Urinary bladder (tissue), 3 donors: ENCODE measurements at regions not wholly inside any gene's neighbourhood (a gene's known extent, or its start where the extent isn't known, plus 50 kb on each side); places are given as distances from the start of the nearest gene placed in this dataset.
"Not testable (repeated sequence)": the region's sequence is repeated elsewhere in the genome, so short reads cannot be mapped to it uniquely, and the experiment has no call there.

Experiments used
- DNase-seq: peaks from one replicate; pipeline ENCODE4 v3.0.0-alpha.2; 2015; ENCODE audit errors: extremely low spot score
- H3K27ac ChIP-seq: one replicate; pipeline ENCODE4 v1.5.1; 2013; ENCODE audit warnings: low read depth, mild to moderate bottlenecking, moderate library complexity
- H3K36me3 ChIP-seq: one replicate; pipeline ENCODE4 v1.6.1; 2013; ENCODE audit warnings: mild to moderate bottlenecking, moderate library complexity; ENCODE audit not compliant: insufficient read depth
- H3K4me1 ChIP-seq: one replicate; pipeline ENCODE4 v1.6.1; 2013; ENCODE audit warnings: mild to moderate bottlenecking, moderate library complexity; ENCODE audit not compliant: insufficient read depth
- H3K4me3 ChIP-seq: one replicate; pipeline ENCODE4 v1.5.1; 2013; ENCODE audit warnings: low read depth, low read length
- WGBS: extraction: QIAGEN DNeasy Blood & Tissue Kit; methylation state at CpG from one replicate; pipeline ENCODE4 v1.1.7; 2013; 5-methylcytosine and 5-hydroxymethylcytosine counted together
- donor health status: healthy with polysubstance abuse.
- donor health status: healthy.

DNA sequence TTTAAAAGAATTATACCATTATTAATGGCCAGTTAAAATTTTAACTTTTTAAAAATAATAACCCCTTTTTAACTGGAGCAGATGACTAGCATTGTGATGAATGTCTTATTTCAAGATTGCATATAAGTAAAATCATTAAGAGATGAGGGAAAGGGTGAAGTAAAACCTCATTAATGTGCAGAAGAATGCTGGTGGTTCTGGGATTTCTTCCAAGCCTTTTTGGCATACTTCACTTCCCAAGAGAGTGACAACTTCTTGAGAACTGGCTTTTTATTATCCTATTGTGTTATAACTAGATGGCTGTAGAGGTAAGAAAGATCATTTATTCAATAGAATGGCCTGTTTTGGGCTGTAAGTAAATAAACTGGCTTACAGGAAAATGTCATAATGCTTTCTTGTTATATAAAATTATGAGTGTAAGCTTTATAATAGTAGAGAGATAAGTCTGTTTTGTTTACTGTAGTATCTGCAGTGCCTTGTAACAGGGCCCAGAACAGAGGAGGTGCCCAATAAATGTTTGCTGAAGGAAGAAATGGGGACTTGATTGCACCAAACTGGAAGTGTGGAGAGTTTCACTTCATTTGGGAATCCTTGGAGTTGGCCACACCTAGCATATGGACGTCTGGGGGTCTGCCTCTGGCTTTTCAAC, 242.9 kb upstream of the PITX2 start:
- Histone ChIP-seq H3K4me1 (no peaks in the 10 kb centered on the region), H3K27ac (no peak overlapping the region), H3K36me3 (no peaks in the 10 kb centered on the region), H3K4me3 (no peak overlapping the region)
- DNase-seq: no peak
- 12% methylated on average over 1 of the region's 1 CpG for WGBS

DNA sequence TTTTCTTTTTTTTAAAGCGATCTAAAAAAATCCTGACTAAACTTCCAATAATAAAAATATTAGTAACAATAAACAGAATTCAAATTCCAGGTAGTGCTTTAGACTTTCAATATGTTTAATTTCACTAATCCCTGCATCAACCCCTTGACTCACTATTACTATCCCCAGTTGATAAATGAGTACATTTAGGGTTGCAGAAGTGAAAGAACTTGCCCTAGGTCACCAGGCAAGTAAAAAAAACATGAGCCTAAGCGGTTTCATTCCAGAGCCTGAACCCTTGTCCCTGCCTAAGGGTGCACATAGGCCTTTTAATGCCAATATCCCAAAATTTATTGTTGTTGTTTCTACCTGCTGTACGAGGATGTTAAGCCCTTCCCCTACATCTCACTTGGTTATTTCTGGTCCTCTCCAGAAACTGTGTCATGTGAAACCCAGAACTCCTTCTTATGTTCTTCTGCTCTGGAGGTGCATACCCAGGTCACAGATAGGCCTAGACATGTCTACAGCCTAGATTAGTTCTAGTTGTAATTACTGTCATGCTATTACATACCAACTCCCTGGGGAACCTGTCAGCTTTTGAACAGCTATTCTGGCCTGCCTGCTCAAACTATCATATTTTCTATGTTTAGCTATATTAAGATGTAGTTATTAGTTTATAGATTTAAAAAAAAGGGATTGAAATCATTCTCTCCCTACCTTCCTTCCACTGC, 244.5 kb upstream of the PITX2 start:
- WGBS: 86% methylated on average over 3 of the region's 3 CpGs
- Histone ChIP-seq H3K36me3 (no peaks in the 10 kb centered on the region), H3K4me1 (no peaks in the 10 kb centered on the region), H3K27ac (no peak overlapping the region), H3K4me3 (no peak overlapping the region)
- DNase-seq: no peak

DNA sequence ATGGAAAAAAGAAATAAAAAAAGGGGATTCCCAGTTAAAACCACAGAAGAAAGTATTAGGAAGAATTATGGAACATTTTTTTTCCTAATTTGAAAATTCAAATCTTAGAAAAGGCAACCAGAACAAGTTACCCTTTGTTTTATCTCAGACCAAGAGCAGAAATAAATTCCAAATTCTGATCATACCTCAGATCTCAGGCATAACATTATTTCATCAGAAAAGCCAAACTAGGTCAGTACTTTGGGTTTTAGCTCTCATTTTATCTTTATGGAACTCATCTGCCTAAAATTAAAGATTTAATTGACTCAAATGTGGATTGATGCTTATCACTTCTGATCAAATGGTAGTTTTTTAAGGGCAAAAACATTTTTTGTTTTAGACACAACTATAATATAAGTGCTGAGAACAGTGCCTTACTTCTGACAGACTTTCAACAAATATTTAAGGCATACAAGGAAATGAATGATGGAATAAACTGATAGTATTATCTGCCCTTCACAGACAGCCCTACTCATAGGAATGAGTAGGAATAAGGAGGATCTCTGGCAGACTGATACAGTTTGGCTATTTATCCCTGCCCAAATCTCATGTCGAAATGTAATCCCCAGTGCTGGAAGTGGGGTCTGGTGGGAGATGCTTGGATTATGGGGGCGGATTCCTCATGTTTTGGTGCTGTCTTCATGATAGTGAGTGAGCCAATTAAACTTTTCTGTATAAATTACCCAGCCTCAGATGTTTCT, 245.3 kb upstream of the PITX2 start:
- H3K4me1 ChIP-seq: no peaks in the 10 kb centered on the region
- H3K4me3 ChIP-seq: no peak overlapping the region
- no peaks in the 10 kb centered on the region for H3K36me3 ChIP-seq
- DNase-seq: no peak
- 45% methylated on average over 2 of the region's 2 CpGs for WGBS
- H3K27ac ChIP-seq: no peak overlapping the region

DNA sequence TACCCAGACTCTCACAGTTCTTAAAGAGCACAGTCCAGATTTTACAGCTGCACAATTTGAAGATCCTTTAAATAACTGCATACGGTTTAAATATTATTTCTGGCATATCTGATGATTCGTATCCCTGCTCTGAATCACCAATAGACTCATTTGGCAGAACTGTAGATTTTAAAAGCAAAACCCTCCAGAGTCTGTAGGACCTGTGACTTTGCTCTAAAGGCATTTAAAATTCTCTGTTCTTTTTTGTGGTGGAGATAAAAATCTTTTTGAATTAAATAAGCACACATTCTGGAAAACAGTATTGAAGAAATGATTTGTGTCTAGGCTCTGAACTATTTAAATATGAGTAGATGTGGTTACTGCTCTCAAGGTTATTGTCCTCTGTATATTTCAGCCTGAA, 246.2 kb upstream of the PITX2 start:
- Histone ChIP-seq H3K4me3 (no peak overlapping the region), H3K4me1 (no peaks in the 10 kb centered on the region), H3K27ac (no peak overlapping the region), H3K36me3 (no peaks in the 10 kb centered on the region)
- 23% methylated on average over 2 of the region's 2 CpGs for WGBS
- DNase-seq: no peak

DNA sequence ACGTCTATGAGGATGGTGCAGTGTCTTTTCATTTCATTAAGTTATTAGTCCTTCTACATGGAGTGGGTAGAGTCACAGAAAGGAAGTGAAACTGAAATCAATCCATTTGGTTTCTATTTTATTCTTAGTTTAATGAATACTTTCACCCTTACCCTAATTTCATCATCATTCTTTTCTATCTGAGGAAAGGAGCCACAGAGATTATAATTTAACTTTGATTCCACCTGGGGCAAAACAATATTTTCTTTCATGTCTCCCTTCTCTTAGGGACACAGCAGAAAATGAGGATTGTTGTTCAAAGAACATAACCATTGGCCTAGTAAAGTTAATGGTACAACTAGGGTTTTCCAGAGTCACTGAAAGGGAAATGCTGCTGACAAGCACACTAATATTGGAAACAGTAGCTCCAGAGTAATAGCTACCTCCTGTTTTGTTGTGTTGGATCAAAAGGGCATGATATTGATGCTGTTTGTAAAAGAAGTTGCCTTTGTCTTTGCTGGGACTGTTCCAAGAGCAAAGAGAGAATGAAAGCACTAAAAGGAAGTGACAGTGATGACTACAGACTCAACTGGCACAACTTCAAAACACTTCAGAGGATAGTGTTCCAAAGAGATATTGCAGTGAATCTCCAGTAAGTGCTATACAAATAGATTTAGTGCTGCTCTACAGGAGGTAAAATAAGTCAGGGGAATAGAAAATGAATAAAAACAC, 247.1 kb upstream of the PITX2 start:
- Histone ChIP-seq H3K27ac (no peak overlapping the region), H3K4me3 (no peak overlapping the region), H3K4me1 (no peaks in the 10 kb centered on the region), H3K36me3 (no peaks in the 10 kb centered on the region)
- WGBS: 90% methylated on average over 1 of the region's 1 CpG
- no peak for DNase-seq

DNA sequence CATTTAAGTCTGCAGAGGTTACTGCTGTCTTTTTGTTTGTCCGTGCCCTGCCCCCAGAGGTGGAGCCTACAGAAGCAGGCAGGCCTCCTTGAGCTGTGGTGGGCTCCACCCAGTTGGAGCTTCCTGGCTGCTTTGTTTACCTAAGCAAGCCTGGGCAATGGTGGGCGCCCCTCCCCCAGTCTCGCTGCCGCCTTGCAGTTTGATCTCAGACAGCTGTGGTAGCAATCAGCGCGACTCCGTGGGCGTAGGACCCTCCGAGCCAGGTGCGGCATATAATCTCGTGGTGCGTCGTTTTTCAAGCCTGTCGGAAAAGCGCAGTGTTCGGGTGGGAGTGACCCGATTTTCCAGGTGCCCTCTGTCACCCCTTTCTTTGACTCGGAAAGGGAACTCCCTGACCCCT, 253.3 kb upstream of the PITX2 start:
- not testable (repeated sequence) for H3K36me3 ChIP-seq, H3K4me1 ChIP-seq, H3K27ac ChIP-seq, H3K4me3 ChIP-seq, DNase-seq
- WGBS: 84% methylated on average over 17 of the region's 18 CpGs

DNA sequence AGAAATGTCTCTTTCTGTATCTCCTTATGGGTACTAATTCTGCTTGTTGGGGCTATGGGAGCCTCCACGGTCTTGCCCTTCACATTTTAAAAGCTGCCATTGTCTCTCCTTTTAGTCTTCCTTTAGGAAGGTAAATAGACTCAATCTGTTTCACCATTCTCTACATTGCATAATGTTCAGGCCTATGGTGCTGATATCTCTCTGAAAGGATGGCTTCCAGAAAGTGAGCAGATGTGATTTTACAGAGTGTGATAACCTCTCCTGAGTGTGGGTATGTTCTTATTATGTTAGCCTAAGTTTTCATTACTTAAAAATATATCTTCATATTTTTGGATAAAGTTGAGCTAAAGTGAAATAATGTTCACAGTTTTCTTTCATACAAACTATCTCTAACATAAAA, 254.0 kb upstream of the PITX2 start:
- 87% methylated on average over 1 of the region's 1 CpG for WGBS

DNA sequence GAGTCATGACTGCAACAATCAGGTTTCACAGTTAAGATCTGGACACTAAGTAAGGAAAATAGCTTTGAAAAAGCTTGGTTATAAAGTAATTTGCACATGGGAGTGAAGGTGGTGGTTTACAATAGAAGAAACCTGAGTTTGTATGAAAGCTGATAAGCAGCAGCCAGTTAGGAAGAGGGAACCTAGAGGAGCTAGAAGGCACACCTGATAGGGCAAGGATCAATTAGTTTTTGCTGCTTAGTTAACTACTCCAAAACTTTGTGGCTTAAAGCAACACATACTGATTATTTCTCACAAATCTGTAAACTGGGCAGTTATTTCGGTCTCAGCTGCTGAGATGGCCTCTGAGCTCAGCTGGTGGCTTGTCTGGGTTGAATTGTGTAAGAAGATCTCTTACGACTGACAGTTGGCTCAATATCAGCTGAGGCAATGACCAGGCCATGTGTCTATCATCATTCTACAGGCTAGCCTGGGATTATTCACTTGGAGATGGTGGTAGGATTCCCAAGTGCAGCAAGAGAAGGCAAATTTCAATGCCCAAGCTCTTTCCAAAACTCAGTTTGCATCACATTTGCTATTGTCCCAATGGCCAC, 255.0 kb upstream of the PITX2 start:
- no peak for DNase-seq
- no peak overlapping the region for H3K4me3 ChIP-seq
- H3K27ac ChIP-seq: no peak overlapping the region
- WGBS: 90% methylated on average over 2 of the region's 2 CpGs
- no peaks in the 10 kb centered on the region for H3K36me3 ChIP-seq
- H3K4me1 ChIP-seq: no peaks in the 10 kb centered on the region

More for the DNA sequence above, 254.0 kb upstream of the PITX2 start:
- Histone ChIP-seq H3K27ac (no peak overlapping the region), H3K4me1 (no peaks in the 10 kb centered on the region), H3K36me3 (no peaks in the 10 kb centered on the region), H3K4me3 (no peak overlapping the region)
- no peak for DNase-seq

DNA sequence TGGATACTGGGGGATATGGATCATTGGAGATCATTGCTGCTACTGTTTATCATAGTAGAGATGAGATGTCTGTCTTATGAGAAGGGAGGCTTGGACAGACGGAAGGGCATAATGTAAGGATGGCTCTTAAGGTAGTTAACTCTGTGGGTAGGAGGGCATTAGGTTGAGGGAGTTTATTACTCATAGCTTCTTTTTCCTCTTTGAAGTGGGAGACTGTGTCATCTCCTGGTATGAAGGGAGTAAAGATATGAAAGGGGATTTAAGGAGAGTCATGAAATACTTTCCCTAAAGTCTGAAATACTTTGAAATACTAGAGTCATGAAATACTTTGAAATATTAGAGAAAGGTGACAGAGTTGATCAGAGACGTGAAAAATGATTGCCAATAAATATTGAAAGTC, 255.5 kb upstream of the PITX2 start:
- 91% methylated on average over 2 of the region's 2 CpGs for WGBS
- no peaks in the 10 kb centered on the region for H3K36me3 ChIP-seq
- no peak overlapping the region for H3K27ac ChIP-seq
- H3K4me1 ChIP-seq: no peaks in the 10 kb centered on the region
- DNase-seq: no peak
- H3K4me3 ChIP-seq: no peak overlapping the region

DNA sequence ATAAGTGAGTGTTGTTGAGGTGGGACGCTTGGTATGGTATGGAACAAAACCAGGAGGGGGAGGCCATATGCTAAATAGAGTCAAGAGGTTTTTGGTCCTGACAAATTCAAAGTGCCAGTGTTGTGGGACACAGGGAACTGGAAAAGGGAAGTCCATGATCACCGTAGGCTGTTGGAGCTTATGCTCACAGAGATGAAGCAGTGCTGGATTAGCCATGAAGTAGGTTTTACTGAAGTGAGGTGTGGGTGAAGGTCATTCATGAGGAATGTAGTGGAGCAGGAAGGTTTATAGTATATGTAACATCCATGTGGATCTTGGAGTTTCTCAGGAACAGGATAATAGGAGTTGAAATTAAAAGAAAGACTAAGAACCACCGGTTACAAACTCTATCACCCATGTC, 256.1 kb upstream of the PITX2 start:
- no peak overlapping the region for H3K27ac ChIP-seq
- no peaks in the 10 kb centered on the region for H3K4me1 ChIP-seq
- H3K4me3 ChIP-seq: no peak overlapping the region
- 92% methylated on average over 3 of the region's 3 CpGs for WGBS
- H3K36me3 ChIP-seq: no peaks in the 10 kb centered on the region
- DNase-seq: no peak

DNA sequence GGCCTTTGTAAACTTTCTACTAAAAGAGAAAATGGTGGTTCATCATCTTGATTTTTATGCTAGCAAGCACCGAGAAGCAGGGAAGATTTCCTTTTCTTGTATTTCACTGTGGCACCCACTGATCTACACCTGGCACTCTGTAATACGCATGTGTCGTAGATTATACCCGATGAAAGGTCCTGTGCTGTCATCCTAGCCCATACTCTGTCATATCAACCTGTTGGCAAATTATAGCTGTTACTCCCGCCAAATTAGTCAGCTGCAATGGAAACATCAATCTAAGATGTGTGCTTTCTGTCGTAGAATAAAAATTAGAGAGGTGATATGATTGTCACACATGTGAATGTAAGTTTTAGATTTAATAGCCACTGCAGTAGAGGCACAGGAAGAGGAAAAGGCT, 263.4 kb upstream of the PITX2 start:
- Histone ChIP-seq H3K36me3 (no peaks in the 10 kb centered on the region), H3K4me3 (no peak overlapping the region), H3K4me1 (no peaks in the 10 kb centered on the region), H3K27ac (no peak overlapping the region)
- DNase-seq: no peak
- 93% methylated on average over 6 of the region's 6 CpGs for WGBS

DNA sequence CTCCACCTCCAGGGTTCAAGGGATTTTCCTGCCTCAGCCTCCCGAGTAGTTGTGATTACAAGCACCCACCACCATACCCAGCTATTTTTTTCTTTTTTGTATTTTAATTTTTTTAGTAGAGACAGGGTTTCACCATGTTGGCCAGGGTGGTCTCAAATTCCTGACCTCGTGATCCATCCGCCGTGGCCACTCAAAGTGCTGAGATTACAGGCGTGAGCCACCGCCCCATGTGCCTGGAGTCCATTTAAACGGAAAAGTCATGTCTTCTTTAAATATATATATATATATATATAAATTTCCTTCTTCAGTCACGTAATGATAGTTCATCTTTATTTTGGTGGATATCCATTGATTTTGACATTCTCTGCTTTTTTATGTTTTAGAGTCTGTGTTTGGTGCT, 264.0 kb upstream of the PITX2 start:
- Histone ChIP-seq H3K36me3 (no peaks in the 10 kb centered on the region), H3K27ac (no peak overlapping the region), H3K4me1 (no peaks in the 10 kb centered on the region), H3K4me3 (no peak overlapping the region)
- no peak for DNase-seq
- WGBS: 95% methylated on average over 8 of the region's 8 CpGs

DNA sequence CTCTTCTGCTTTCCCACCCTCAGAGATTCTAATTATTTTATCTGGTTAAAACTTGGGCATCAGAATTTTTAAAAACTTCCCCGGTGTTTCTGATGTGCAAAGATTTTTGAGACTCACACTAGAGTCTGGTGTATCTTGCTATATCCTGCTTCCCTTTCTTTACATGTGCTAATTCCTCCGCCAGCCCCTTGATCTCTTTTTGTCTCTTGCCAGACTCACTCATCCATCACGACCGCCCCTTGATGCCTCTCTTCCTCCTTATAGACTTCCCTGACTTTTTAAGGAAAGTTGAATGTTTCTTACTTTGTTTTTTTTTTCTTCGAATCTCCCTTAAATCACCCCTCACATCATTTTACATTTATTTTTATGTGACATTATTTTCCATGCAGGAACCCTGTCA, 274.9 kb upstream of the PITX2 start:
- Histone ChIP-seq H3K27ac (no peak overlapping the region), H3K36me3 (no peaks in the 10 kb centered on the region), H3K4me1 (no peaks in the 10 kb centered on the region), H3K4me3 (no peak overlapping the region)
- no peak for DNase-seq
- 61% methylated on average over 5 of the region's 5 CpGs for WGBS
